ENCODE measurements at regions not wholly inside any gene's neighbourhood (a gene's known extent, or its start where the extent isn't known, plus 50 kb on each side); places are given as distances from the start of the nearest gene placed in this dataset.

- no peak overlapping the region for H3K4me3 ChIP-seq (ENCODE audit: low read depth, low read length)
- no peak for TF ChIP-seq CTCF (IDR thresholded peaks at IDR 0.05; ENCODE audit: control insufficient read depth, extremely low read depth, insufficient read depth)
- no peak for DNase-seq (ENCODE audit: low read depth)
Measured at GRCh38 chr6:67885081-67886033, 749.7 kb upstream of the ADGRB3 start.

- no peak for DNase-seq (ENCODE audit: low read depth)
- no peak overlapping the region for H3K4me3 ChIP-seq (ENCODE audit: low read depth, low read length)
- TF ChIP-seq CTCF (IDR thresholded peaks at IDR 0.05; ENCODE audit: control insufficient read depth, extremely low read depth, insufficient read depth): no peak
Measured at GRCh38 chr6:67884442-67884841, 750.6 kb upstream of the ADGRB3 start.

- H3K4me3 ChIP-seq (ENCODE audit: low read depth, low read length): no peak overlapping the region
- no peak for DNase-seq (ENCODE audit: low read depth)
- no peak for TF ChIP-seq CTCF (IDR thresholded peaks at IDR 0.05; ENCODE audit: control insufficient read depth, extremely low read depth, insufficient read depth)
Measured at GRCh38 chr6:67883500-67884366, 751.3 kb upstream of the ADGRB3 start.

- no peak overlapping the region for H3K4me3 ChIP-seq (ENCODE audit: low read depth, low read length)
- DNase-seq (ENCODE audit: low read depth): no peak
- TF ChIP-seq CTCF (IDR thresholded peaks at IDR 0.05; ENCODE audit: control insufficient read depth, extremely low read depth, insufficient read depth): no peak
Measured at GRCh38 chr6:67882436-67883311, 752.4 kb upstream of the ADGRB3 start.

GRCh38 chr6:67881706-67882065, 753.4 kb upstream of the ADGRB3 start:
- DNase-seq (ENCODE audit: low read depth): no peak

More at GRCh38 chr6:67881706-67882065, 753.4 kb upstream of the ADGRB3 start:
- H3K4me3 ChIP-seq (ENCODE audit: low read depth, low read length): no peak overlapping the region
- no peak for TF ChIP-seq CTCF (IDR thresholded peaks at IDR 0.05; ENCODE audit: control insufficient read depth, extremely low read depth, insufficient read depth)

Measured in LNCaP clone FGC (cell line).